GM23338 (cell line): ENCODE measurements at regions not wholly inside any gene's neighbourhood (a gene's known extent, or its start where the extent isn't known, plus 50 kb on each side); places are given as distances from the start of the nearest gene placed in this dataset.

Experiments
- ATAC-seq: fragments of 200-7000 bp; cut with Tn5 transposase; 3 replicates; pipeline ENCODE4 v1.9.1; 2020
- DNase-seq: peaks from one replicate; pipeline ENCODE4 v3.0.0-alpha.2; 2015; ENCODE audit warnings: low spot score
- H2AFZ ChIP-seq: fragments of 200-600 bp; sonication (generic); 2 replicates; pipeline ENCODE4 v1.8.0; 2016; ENCODE audit warnings: antibody characterized with exemption, mild to moderate bottlenecking, moderate library complexity
- H3F3A ChIP-seq: fragments of 200-600 bp; sonication (generic); replicated peaks from 2 replicates; pipeline ENCODE4 v1.8.0; 2017; ENCODE audit warnings: antibody characterized with exemption, mixed run types, low read depth
- H3K27ac ChIP-seq: fragments of 200-600 bp; sonication (generic); 2 replicates; pipeline ENCODE4 v1.6.1; 2016; ENCODE audit warnings: low read depth
- H3K27me3 ChIP-seq: fragments of 200-600 bp; sonication (generic); 2 replicates; pipeline ENCODE4 v1.8.0; 2016; ENCODE audit warnings: mild to moderate bottlenecking, mixed run types, moderate library complexity; ENCODE audit not compliant: insufficient read depth
- H3K36me3 ChIP-seq: fragments of 200-600 bp; sonication (generic); 2 replicates; pipeline ENCODE4 v1.8.0; 2016; ENCODE audit warnings: mild to moderate bottlenecking; ENCODE audit not compliant: insufficient read depth
- H3K4me1 ChIP-seq: fragments of 200-600 bp; sonication (generic); 2 replicates; pipeline ENCODE4 v1.8.0; 2016; ENCODE audit warnings: mild to moderate bottlenecking, moderate library complexity; ENCODE audit not compliant: insufficient read depth
- H3K4me2 ChIP-seq: fragments of 200-600 bp; sonication (generic); 2 replicates; pipeline ENCODE4 v1.7.1; 2017; ENCODE audit warnings: mixed run types
- H3K4me3 ChIP-seq: fragments of 200-600 bp; sonication (generic); 2 replicates; pipeline ENCODE4 v1.6.1; 2016; ENCODE audit warnings: mixed run types
- H3K79me2 ChIP-seq: fragments of 200-600 bp; sonication (generic); replicated peaks from 2 replicates; pipeline ENCODE4 v1.8.0; 2017; ENCODE audit warnings: mild to moderate bottlenecking; ENCODE audit not compliant: insufficient read depth
- H3K9me2 ChIP-seq: fragments of 200-600 bp; sonication (generic); 2 replicates; pipeline ENCODE4 v1.8.0; 2017; ENCODE audit not compliant: insufficient read depth
- H4K20me1 ChIP-seq: fragments of 200-600 bp; sonication (generic); replicated peaks from 2 replicates; pipeline ENCODE4 v1.8.0; 2017; ENCODE audit warnings: mild to moderate bottlenecking; ENCODE audit not compliant: insufficient read depth
- H3K27ac Mint-ChIP-seq: 2 replicates; pipeline ENCODE4 v1.8.0; 2020; ENCODE audit warnings: inconsistent platforms, mild to moderate bottlenecking, moderate library complexity, mixed read lengths
- H3K27me3 Mint-ChIP-seq: 3 replicates; pipeline ENCODE4 v1.8.0; 2022; ENCODE audit warnings: low read depth, mild to moderate bottlenecking, moderate library complexity, mixed read lengths, inconsistent platforms; ENCODE audit not compliant: insufficient read depth, poor library complexity
- H3K36me3 Mint-ChIP-seq: 3 replicates; pipeline ENCODE4 v1.8.0; 2021; ENCODE audit warnings: low read depth, mild to moderate bottlenecking, inconsistent platforms, moderate library complexity, mixed read lengths
- H3K4me1 Mint-ChIP-seq: 3 replicates; pipeline ENCODE4 v1.8.0; 2020; ENCODE audit warnings: mild to moderate bottlenecking, inconsistent platforms, mixed read lengths
- H3K4me3 Mint-ChIP-seq: 3 replicates; pipeline ENCODE4 v1.8.0; 2021; ENCODE audit warnings: moderate library complexity, mild to moderate bottlenecking, inconsistent platforms, mixed read lengths
- H3K9me3 Mint-ChIP-seq: 3 replicates; pipeline ENCODE4 v1.8.0; 2020; ENCODE audit warnings: moderate library complexity, mild to moderate bottlenecking, inconsistent platforms, mixed read lengths
- CREB1 ChIP-seq: fragments of 250-450 bp; sonication (Bioruptor Pico); IDR thresholded peaks from 2 replicates; pipeline ENCODE4 v1.5.0; 2020; ENCODE audit warnings: low read depth, mild to moderate bottlenecking, moderate library complexity
- CTCF ChIP-seq, 2 experiments: fragments of 200-600 bp in 1 of 2; sonication (generic) in 1 of 2; conservative IDR thresholded peaks; 2 replicates each; pipeline versions ENCODE4 v1.5.1 to v1.6.1; 2016 to 2017; ENCODE audit warnings: antibody characterized with exemption in 2 of 2, low read depth in 2 of 2, mild to moderate bottlenecking in 2 of 2, moderate library complexity in 1 of 2
- EZH2phosphoT487 ChIP-seq: fragments of 200-600 bp; sonication (generic); IDR thresholded peaks from one replicate; pipeline ENCODE4 v1.8.1; 2018; ENCODE audit warnings: antibody characterized with exemption; ENCODE audit not compliant: unreplicated experiment
- JUNB ChIP-seq: IDR thresholded peaks from one replicate; pipeline ENCODE4 v1.6.1; 2016; ENCODE audit warnings: antibody characterized with exemption; ENCODE audit not compliant: unreplicated experiment
- NANOG ChIP-seq: IDR thresholded peaks from 2 replicates; pipeline ENCODE4 v1.6.1; 2016; ENCODE audit warnings: antibody characterized with exemption, borderline replicate concordance
- POLR2AphosphoS5 ChIP-seq: IDR thresholded peaks from 2 replicates; pipeline ENCODE4 v1.6.1; 2016; ENCODE audit warnings: antibody characterized with exemption, low read depth
- REST ChIP-seq: IDR thresholded peaks from one replicate; pipeline ENCODE4 v1.6.1; 2018; ENCODE audit warnings: antibody characterized with exemption; ENCODE audit not compliant: unreplicated experiment
- STAT1 ChIP-seq: IDR thresholded peaks from one replicate; pipeline ENCODE4 v1.6.1; 2016; ENCODE audit warnings: antibody characterized with exemption; ENCODE audit not compliant: unreplicated experiment
- ZNF114 ChIP-seq: fragments of 250-450 bp; sonication (Bioruptor Pico); IDR thresholded peaks from 2 replicates; pipeline ENCODE4 v1.5.0; 2020; ENCODE audit warnings: mild to moderate bottlenecking, moderate library complexity
- TF ChIP-seq, protein P1 (sequence below): IDR thresholded peaks from 2 replicates; pipeline ENCODE4 v1.6.1; 2016; ENCODE audit warnings: antibody characterized with exemption

DNA sequence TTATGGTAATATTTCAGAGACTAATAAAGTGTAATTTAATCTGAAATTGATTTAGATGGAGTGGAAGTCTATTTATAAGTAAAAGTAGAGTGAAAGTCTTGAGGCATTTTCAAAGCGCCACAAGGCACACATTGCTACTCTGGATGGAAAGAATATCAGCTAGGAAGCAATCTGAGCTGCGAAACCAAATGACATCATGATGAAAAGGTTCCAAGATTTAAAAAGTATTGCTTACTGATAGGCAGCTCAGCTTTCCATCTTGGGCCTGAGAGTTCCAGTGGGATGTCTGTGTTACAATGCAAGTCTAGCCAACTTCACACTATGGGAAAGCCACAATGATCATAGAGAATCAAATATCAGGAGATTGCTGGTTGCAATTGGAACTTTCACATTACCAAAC, 126.9 kb upstream of the VGLL2 start (continued):
- TF ChIP-seq POLR2AphosphoS5 = no peak
- no peak for TF ChIP-seq NANOG
- no peak for TF ChIP-seq CTCF (conservative IDR thresholded peaks at IDR 0.05; ENCODE audit: low read depth in 2 of 2)
- TF ChIP-seq JUNB = no peak
- no peak for TF ChIP-seq CREB1 (CRISPR knock-in tag)
- TF ChIP-seq ZNF114 (CRISPR knock-in tag) = no peak

DNA sequence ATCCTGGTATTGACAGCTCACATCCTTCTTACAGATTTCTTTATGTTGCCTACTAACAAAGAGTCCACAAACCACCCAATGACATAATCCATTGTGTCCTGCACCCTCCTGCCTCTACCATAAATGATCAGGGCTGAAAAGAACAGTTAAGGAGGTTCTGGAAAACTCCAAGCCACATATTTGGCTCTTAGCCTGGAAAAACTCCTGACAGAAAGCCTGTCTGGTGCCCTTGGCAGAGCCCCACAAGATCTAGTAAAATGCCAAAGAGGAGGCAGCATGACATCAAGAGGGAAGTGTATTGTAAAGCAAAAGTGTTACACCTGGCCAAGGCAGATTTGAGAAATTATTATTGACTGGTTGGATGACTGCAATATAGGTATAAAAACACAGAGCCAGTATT, 126.4 kb upstream of the VGLL2 start:
- H3K27me3 Mint-ChIP-seq = peaks cover 3% of the 10 kb centered on the region
- H3K36me3 ChIP-seq = no peaks in the 10 kb centered on the region
- no peak for DNase-seq
- no peak overlapping the region for H3K4me3 ChIP-seq
- no peaks in the 10 kb centered on the region for H3K36me3 Mint-ChIP-seq
- H3K4me2 ChIP-seq = no peak overlapping the region
- no peak for TF ChIP-seq CTCF (conservative IDR thresholded peaks at IDR 0.05; ENCODE audit: low read depth in 2 of 2)
- TF ChIP-seq ZNF114 (CRISPR knock-in tag) = no peak
- TF ChIP-seq EZH2phosphoT487 = no peak
- TF ChIP-seq CREB1 (CRISPR knock-in tag) = no peak
- TF ChIP-seq, protein P1, sequence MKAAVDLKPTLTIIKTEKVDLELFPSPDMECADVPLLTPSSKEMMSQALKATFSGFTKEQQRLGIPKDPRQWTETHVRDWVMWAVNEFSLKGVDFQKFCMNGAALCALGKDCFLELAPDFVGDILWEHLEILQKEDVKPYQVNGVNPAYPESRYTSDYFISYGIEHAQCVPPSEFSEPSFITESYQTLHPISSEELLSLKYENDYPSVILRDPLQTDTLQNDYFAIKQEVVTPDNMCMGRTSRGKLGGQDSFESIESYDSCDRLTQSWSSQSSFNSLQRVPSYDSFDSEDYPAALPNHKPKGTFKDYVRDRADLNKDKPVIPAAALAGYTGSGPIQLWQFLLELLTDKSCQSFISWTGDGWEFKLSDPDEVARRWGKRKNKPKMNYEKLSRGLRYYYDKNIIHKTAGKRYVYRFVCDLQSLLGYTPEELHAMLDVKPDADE = no peak
- no peak for TF ChIP-seq STAT1
- TF ChIP-seq REST = no peak
- H3K4me1 Mint-ChIP-seq = peaks cover 14% of the 10 kb centered on the region; the same call in 2 of the 3 replicates
- no peaks in the 10 kb centered on the region for H3K79me2 ChIP-seq
- peaks cover 8% of the 10 kb centered on the region; the same call in 1 of the 2 replicates for H3K4me1 ChIP-seq
- H3K9me2 ChIP-seq = no peaks in the 10 kb centered on the region
- no peaks in the 10 kb centered on the region for H3K9me3 Mint-ChIP-seq
- no peaks in the 10 kb centered on the region for H3F3A ChIP-seq
- H3K27me3 ChIP-seq = no peaks in the 10 kb centered on the region
- no peak for ATAC-seq
- H3K27ac ChIP-seq = no peak overlapping the region
- no peak overlapping the region for H3K27ac Mint-ChIP-seq
- no peak overlapping the region for H3K4me3 Mint-ChIP-seq
- H4K20me1 ChIP-seq = no peaks in the 10 kb centered on the region
- H2AFZ ChIP-seq = no peak overlapping the region
